ENCODE measurements at regions not wholly inside any gene's neighbourhood (a gene's known extent, or its start where the extent isn't known, plus 50 kb on each side); places are given as distances from the start of the nearest gene placed in this dataset.
"Not testable (repeated sequence)": the region's sequence is repeated elsewhere in the genome, so short reads cannot be mapped to it uniquely, and the experiment has no call there.

DNA sequence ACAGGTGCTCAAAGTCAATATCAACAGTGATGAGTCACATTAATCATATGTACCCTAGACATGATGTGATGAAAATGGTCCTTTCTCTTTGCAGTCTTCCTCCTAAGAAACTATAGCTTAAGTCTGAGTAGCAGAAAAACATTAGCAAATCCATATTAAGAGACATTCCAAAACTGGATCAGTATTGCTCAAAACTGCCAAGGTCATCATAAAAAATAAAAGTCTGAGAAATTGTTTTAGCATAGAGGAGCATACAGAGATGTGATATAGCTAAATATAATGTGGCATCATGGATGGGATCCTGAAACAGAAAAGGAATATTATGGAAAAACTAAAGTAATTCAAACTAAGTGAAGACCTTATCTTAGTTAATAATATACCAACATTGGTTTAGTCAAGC is 1316.1 kb downstream of the SUCLG1 start:
- DNase-seq (ENCODE audit: low read depth) = no peak

GRCh38 chr2:83115606-83116005 is 1343.5 kb downstream of the SUCLG1 start:
- DNase-seq (ENCODE audit: low read depth) = no peak

DNA sequence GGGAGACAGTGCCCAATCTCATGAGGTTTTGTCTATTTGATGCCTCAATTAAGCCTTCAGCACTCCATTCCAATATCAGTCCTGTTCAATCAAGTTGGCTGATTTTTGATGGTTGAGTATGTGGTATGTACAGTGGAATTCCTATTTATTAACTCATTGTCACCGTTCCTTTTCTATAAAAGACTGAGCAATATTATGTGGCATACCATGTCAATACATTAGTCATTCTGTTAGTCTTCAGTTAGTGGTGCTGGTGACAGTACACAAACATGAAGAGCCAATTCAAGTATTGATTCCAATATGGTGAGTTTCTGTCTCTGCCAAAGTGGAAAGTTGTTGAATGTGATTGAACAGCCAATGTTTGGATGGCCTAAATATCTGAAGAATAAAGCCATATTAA is 1343.9 kb downstream of the SUCLG1 start:
- DNase-seq (ENCODE audit: low read depth) = no peak

DNA sequence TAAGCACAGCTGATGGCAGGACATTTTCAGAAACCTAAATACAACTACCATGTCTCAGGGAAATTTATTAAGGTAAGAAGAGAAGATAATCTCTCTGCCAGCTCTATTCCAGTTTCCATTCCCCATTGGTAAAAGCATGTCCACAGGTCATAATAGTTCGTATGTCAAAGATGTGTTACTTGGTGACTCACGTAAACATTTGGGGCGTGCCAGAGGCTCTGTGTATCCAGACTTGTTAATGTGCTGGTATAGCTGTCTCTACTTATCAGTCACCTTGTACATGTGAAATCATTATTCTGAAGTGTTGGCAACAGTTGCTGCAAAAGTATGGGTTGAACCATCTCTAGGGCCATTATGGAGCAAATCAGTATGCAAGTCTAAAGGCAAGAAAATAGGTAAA is 1345.1 kb downstream of the SUCLG1 start:
- DNase-seq (ENCODE audit: low read depth) = no peak

GRCh38 chr2:83112858-83113257 is 1346.2 kb downstream of the SUCLG1 start:
- DNase-seq (ENCODE audit: low read depth) = no peak

GRCh38 chr2:83109284-83109683 is 1349.8 kb downstream of the SUCLG1 start:
- no peak for DNase-seq (ENCODE audit: low read depth)

DNA sequence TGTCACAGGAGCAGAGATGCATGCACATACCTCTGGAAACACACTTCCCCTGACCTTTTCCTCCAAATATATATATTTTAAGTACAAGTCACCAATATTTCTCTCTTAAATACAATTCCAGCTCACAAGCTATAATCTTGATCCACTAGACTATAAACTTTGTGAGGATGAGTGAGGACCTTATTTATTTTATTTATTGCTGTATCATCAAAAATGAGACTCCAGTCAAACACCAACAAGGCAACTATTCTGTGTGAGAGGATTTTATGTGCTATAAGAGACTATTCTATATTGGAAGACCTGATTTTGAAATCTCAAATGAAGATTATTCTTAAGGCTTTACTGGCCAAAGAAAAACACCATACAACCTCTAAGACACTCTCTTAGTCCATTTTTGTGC is 1352.2 kb downstream of the SUCLG1 start:
- DNase-seq (ENCODE audit: low read depth) = no peak

DNA sequence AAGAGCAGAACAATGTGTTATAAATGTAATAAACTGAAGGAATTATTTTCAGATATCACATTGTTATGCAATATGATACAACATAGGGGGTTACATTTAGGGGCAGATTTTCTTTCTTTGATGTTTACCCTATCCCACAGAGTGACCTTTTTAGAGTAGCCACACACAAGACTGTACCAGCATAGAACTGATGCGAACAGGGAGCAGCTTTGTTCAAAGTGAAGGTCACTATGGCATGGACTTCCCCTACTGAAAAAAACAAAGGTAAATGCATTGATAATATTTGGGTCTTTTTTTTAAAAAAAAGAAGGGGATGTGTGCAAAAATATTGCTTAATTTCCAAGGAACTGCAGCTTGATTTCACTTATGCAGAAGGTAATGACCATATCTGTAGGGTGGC is 1354.9 kb downstream of the SUCLG1 start:
- DNase-seq (ENCODE audit: low read depth) = no peak

DNA sequence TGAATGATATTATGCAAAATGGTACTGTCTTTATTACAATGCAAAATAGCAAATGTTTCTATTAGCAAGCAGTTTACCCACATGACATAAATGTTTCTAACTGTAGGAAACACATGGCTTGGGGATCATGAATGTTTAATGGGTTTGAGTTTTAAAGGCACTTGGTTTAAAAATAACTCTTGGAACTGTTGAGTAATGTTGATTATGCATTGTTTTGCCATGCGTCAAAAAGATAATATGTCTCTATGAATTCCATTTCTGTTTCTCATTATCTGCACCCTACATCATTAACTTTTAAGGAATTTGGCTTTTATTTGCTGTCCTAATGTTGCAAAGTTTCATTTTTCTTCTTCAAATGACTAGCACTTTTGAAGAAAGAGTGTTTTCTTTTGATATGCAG is 1355.5 kb downstream of the SUCLG1 start:
- no peak for DNase-seq (ENCODE audit: low read depth)

- not testable (repeated sequence) for DNase-seq (ENCODE audit: low read depth)
Observed at GRCh38 chr2:83089051-83089450, 1370.0 kb downstream of the SUCLG1 start.

DNA sequence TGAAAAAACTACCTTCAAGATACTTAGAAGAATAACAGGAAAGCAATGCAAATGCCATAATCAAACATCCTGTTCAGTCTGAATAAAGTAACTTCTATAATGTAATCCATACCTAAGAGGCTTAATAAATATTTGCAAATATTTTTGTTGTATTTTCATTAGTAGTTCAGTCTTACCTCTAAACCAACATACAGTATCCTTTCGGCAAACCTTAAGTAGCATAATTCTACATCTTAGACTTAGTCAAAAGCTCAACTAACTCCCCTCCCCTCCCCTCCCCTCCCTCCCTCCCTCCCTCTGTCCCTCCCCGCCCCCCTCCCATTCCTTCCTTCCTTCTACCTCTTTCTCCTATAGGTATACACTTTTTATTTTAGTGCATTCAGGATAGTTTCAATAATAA is 1373.2 kb downstream of the SUCLG1 start:
- DNase-seq (ENCODE audit: low read depth) = no peak

GRCh38 chr2:83081826-83082690 is 1377.0 kb downstream of the SUCLG1 start:
- no peak for DNase-seq (ENCODE audit: low read depth)

DNA sequence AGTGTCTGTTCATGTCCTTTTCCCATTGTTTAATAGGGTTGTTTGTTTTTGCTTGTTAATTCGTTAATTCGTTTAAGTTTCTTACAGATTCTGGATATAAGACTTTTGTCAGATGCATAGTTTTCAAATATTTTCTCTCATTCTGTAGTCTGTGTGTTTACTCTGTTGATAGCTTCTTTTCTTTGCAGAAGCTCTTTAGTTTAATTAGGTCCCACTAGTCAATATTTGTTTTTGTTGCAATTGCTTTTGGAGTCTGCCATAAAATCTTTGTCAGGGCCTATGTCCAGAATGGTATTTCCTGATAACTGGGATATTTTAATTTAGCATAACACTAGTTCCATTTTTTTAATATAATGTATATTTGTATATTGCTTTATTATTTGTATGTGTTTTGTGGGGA is 1380.1 kb downstream of the SUCLG1 start:
- DNase-seq (ENCODE audit: low read depth) = no peak

DNA sequence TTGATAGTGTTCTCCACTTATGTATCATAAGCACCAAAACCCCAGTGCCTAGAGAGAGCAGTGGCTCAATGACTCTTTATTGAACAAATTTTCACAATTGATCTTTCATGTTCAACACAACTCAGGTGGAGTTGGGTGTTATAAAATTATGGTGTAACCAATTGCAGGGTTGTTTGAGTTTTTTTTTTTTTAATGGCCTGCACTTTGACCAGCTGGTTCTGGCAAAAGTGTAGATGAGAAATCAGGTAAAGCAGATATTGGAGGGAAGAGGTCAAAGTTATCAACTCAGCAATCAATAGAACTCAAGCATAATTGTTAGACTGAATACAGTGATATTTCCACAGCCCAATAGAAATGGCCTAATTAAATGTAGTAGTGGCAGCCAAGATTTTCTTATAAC is 1386.3 kb downstream of the SUCLG1 start:
- no peak for DNase-seq (ENCODE audit: low read depth)

- DNase-seq (ENCODE audit: low read depth) = no peak
Observed at GRCh38 chr2:83071914-83072313, 1387.2 kb downstream of the SUCLG1 start.

DNA sequence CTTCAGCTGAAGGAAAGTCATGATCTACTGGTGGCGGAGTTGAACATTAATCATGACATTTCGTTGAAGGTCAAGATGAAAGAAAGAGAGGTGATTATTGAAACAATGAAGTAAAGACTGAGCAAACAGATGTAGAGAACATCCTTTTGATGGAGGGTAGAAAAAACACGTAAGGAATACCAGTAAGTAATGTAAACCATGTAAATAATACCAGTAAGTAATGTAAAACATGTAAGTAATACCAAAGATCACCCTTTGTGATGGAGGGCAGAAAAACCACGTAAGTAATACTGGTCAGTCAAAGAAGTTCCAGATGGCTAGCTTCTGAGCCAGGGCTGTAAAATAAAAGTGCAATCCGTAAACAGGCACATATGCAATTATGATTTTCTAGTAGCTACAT is 1387.7 kb downstream of the SUCLG1 start:
- no peak for DNase-seq (ENCODE audit: low read depth)

GRCh38 chr2:83069724-83070123 is 1389.4 kb downstream of the SUCLG1 start:
- no peak for DNase-seq (ENCODE audit: low read depth)

- DNase-seq (ENCODE audit: low read depth) = no peak
Observed at GRCh38 chr2:83068714-83069113, 1390.4 kb downstream of the SUCLG1 start.

DNA sequence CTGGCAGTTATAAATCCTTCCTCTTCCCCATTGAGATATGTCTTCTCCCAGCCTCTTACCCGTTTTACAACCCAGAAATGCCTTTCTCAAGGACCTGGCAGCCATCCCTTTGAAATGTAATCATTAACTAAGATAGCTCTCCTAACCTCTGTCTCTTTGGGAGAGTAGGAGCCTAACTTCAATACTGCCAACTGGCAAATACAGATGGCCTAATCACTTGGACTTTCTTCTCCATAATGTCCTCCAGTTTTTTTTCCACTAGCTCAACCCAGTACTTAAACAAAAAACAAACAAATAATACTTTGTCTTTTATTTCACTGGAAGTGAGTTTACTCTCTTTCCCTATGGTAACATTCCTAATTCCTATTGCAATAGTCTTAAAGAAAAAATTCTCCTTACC is 1391.1 kb downstream of the SUCLG1 start:
- DNase-seq (ENCODE audit: low read depth) = no peak

GRCh38 chr2:83063933-83064332 is 1395.1 kb downstream of the SUCLG1 start:
- DNase-seq (ENCODE audit: low read depth) = no peak

GRCh38 chr2:83063511-83063910 is 1395.6 kb downstream of the SUCLG1 start:
- no peak for DNase-seq (ENCODE audit: low read depth)

- DNase-seq (ENCODE audit: low read depth) = no peak
Observed at GRCh38 chr2:83058683-83059082, 1400.4 kb downstream of the SUCLG1 start.

GRCh38 chr2:83055376-83056010 is 1403.6 kb downstream of the SUCLG1 start:
- no peak for DNase-seq (ENCODE audit: low read depth)

GRCh38 chr2:83054751-83055150 is 1404.3 kb downstream of the SUCLG1 start:
- no peak for DNase-seq (ENCODE audit: low read depth)

All from activated T-cell treated with anti-CD3 and anti-CD28 coated beads for 1 hour (primary cell).